ENCODE measurements at regions not wholly inside any gene's neighbourhood (a gene's known extent, or its start where the extent isn't known, plus 50 kb on each side); places are given as distances from the start of the nearest gene placed in this dataset.

- TF ChIP-seq, protein P1, sequence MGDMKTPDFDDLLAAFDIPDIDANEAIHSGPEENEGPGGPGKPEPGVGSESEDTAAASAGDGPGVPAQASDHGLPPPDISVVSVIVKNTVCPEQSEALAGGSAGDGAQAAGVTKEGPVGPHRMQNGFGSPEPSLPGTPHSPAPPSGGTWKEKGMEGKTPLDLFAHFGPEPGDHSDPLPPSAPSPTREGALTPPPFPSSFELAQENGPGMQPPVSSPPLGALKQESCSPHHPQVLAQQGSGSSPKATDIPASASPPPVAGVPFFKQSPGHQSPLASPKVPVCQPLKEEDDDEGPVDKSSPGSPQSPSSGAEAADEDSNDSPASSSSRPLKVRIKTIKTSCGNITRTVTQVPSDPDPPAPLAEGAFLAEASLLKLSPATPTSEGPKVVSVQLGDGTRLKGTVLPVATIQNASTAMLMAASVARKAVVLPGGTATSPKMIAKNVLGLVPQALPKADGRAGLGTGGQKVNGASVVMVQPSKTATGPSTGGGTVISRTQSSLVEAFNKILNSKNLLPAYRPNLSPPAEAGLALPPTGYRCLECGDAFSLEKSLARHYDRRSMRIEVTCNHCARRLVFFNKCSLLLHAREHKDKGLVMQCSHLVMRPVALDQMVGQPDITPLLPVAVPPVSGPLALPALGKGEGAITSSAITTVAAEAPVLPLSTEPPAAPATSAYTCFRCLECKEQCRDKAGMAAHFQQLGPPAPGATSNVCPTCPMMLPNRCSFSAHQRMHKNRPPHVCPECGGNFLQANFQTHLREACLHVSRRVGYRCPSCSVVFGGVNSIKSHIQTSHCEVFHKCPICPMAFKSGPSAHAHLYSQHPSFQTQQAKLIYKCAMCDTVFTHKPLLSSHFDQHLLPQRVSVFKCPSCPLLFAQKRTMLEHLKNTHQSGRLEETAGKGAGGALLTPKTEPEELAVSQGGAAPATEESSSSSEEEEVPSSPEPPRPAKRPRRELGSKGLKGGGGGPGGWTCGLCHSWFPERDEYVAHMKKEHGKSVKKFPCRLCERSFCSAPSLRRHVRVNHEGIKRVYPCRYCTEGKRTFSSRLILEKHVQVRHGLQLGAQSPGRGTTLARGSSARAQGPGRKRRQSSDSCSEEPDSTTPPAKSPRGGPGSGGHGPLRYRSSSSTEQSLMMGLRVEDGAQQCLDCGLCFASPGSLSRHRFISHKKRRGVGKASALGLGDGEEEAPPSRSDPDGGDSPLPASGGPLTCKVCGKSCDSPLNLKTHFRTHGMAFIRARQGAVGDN (IDR thresholded peaks at IDR 0.05), result no peak
- TF ChIP-seq HDGF (IDR thresholded peaks at IDR 0.05), result no peak
- TF ChIP-seq ZZZ3 (IDR thresholded peaks at IDR 0.05; ENCODE audit: control insufficient read depth, insufficient read length, low read depth), result no peak
- no peak for TF ChIP-seq NFYB (IDR thresholded peaks at IDR 0.05; ENCODE audit: insufficient read depth, low read depth, low read length)
- no peak for TF ChIP-seq CBFB (IDR thresholded peaks at IDR 0.05; ENCODE audit: low read depth)
- TF ChIP-seq USF1 (IDR thresholded peaks at IDR 0.05; ENCODE audit: borderline replicate concordance, extremely low read length, insufficient read depth, low read depth, low read length), result no peak
- TF ChIP-seq IKZF2 (IDR thresholded peaks at IDR 0.05), result no peak
- no peak for TF ChIP-seq HCFC1 (IDR thresholded peaks at IDR 0.05; ENCODE audit: low read length)
- TF ChIP-seq, protein P2, sequence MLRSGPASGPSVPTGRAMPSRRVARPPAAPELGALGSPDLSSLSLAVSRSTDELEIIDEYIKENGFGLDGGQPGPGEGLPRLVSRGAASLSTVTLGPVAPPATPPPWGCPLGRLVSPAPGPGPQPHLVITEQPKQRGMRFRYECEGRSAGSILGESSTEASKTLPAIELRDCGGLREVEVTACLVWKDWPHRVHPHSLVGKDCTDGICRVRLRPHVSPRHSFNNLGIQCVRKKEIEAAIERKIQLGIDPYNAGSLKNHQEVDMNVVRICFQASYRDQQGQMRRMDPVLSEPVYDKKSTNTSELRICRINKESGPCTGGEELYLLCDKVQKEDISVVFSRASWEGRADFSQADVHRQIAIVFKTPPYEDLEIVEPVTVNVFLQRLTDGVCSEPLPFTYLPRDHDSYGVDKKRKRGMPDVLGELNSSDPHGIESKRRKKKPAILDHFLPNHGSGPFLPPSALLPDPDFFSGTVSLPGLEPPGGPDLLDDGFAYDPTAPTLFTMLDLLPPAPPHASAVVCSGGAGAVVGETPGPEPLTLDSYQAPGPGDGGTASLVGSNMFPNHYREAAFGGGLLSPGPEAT (IDR thresholded peaks at IDR 0.05; ENCODE audit: low read depth), result no peak
- TF ChIP-seq SMAD5 (IDR thresholded peaks at IDR 0.05; ENCODE audit: low read depth), result no peak
- no peak for TF ChIP-seq CHD4 (IDR thresholded peaks at IDR 0.05)
- no peak for TF ChIP-seq FOS (IDR thresholded peaks at IDR 0.05; ENCODE audit: borderline replicate concordance, extremely low read depth, insufficient read length)
- no peak for TF ChIP-seq ATF3 (IDR thresholded peaks at IDR 0.05; ENCODE audit: borderline replicate concordance, extremely low read depth, low read depth, low read length)
- TF ChIP-seq TAF1 (IDR thresholded peaks at IDR 0.05; ENCODE audit: borderline replicate concordance, low read depth, low read length), result no peak
- no peak for TF ChIP-seq BHLHE40 (IDR thresholded peaks at IDR 0.05; ENCODE audit: borderline replicate concordance in 1 of 2, low read depth in 2 of 2, low read length in 1 of 2)
- TF ChIP-seq POLR2A (IDR thresholded peaks at IDR 0.05; ENCODE audit: low read depth, low read length), result no peak
- TF ChIP-seq ZSCAN29 (IDR thresholded peaks at IDR 0.05), result no peak
- TF ChIP-seq, protein P3, sequence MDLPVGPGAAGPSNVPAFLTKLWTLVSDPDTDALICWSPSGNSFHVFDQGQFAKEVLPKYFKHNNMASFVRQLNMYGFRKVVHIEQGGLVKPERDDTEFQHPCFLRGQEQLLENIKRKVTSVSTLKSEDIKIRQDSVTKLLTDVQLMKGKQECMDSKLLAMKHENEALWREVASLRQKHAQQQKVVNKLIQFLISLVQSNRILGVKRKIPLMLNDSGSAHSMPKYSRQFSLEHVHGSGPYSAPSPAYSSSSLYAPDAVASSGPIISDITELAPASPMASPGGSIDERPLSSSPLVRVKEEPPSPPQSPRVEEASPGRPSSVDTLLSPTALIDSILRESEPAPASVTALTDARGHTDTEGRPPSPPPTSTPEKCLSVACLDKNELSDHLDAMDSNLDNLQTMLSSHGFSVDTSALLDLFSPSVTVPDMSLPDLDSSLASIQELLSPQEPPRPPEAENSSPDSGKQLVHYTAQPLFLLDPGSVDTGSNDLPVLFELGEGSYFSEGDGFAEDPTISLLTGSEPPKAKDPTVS (IDR thresholded peaks at IDR 0.05; ENCODE audit: low read depth, low read length), result no peak
- TF ChIP-seq CBX3 (IDR thresholded peaks at IDR 0.05; ENCODE audit: borderline replicate concordance, low read depth), result no peak
- no peak for TF ChIP-seq MEF2A (IDR thresholded peaks at IDR 0.05; ENCODE audit: insufficient read depth, low read depth, low read length)
- no peak for TF ChIP-seq LARP7 (IDR thresholded peaks at IDR 0.05)
- no peak for TF ChIP-seq EP300 (IDR thresholded peaks at IDR 0.05; ENCODE audit: borderline replicate concordance in 1 of 2, control insufficient read depth in 1 of 2, low read depth in 2 of 2, low read length in 2 of 2)
- TF ChIP-seq PKNOX1 (IDR thresholded peaks at IDR 0.05), result no peak
Observed at GRCh38 chr2:125455110-125455509, 1200.8 kb upstream of the GYPC start (continued).

Measured in GM12878 (cell line).